Lower lobe of right lung (tissue), 2 donors: ENCODE measurements at regions not wholly inside any gene's neighbourhood (a gene's known extent, or its start where the extent isn't known, plus 50 kb on each side); places are given as distances from the start of the nearest gene placed in this dataset.
"Not testable (repeated sequence)": the region's sequence is repeated elsewhere in the genome, so short reads cannot be mapped to it uniquely, and the experiment has no call there.

Experiments
- ATAC-seq, 2 donors: fragments of 200-7000 bp; cut with Tn5 transposase; one replicate each; pipeline ENCODE4 v1.9.1; 2020 to 2022; ENCODE audit warnings: mild to moderate bottlenecking in 2 of 2, moderate library complexity in 2 of 2
- DNase-seq: peaks from one replicate; pipeline ENCODE4 v3.0.0-alpha.2; 2020
- H3K27ac ChIP-seq: fragments of 200-600 bp; one replicate; pipeline ENCODE4 v1.8.0; 2022
- H3K27me3 ChIP-seq: fragments of 200-600 bp; one replicate; pipeline ENCODE4 v1.8.0; 2022; ENCODE audit warnings: low read depth
- H3K36me3 ChIP-seq: fragments of 200-600 bp; one replicate; pipeline ENCODE4 v1.8.0; 2022; ENCODE audit warnings: mild to moderate bottlenecking
- H3K4me1 ChIP-seq: fragments of 200-600 bp; one replicate; pipeline ENCODE4 v1.8.0; 2022
- H3K4me3 ChIP-seq: fragments of 200-600 bp; one replicate; pipeline ENCODE4 v1.8.0; 2022; ENCODE audit warnings: mild to moderate bottlenecking
- H3K9me3 ChIP-seq: fragments of 200-600 bp; one replicate; pipeline ENCODE4 v1.8.0; 2022
- CTCF ChIP-seq: fragments of 200-600 bp; IDR thresholded peaks from one replicate; pipeline ENCODE4 v1.8.0; 2022; ENCODE audit warnings: antibody characterized with exemption, mild to moderate bottlenecking
- intact Hi-C: fragments of 100-400 bp; cut with DNase I; formaldehyde crosslinking; loops from one replicate; pipeline ENCODE4 v1.11.0; 2022
- donor health status: DM: no; HTN: yes; CAD: no; lungs with severe emphysema.

GRCh38 chr9:129548571-129549135 is 72.2 kb downstream of the C9orf50 start:
- Histone ChIP-seq H3K27ac (peak overlapping the region; percentile 79), H3K4me1 (peaks cover 23% of the 10 kb centered on the region), H3K4me3 (no peak overlapping the region), H3K27me3 (peaks cover 18% of the 10 kb centered on the region), H3K36me3 (no peaks in the 10 kb centered on the region), H3K9me3 (no peaks in the 10 kb centered on the region)
- DNase-seq (no peak), ATAC-seq (no peak)
- TF ChIP-seq CTCF, result no peak
- intact Hi-C loops, result no loop called here

GRCh38 chr9:129547869-129548570 is 72.9 kb downstream of the C9orf50 start:
- Histone ChIP-seq H3K9me3 (no peaks in the 10 kb centered on the region), H3K27me3 (peaks cover 18% of the 10 kb centered on the region), H3K27ac (peak overlapping the region; percentile 79), H3K36me3 (no peaks in the 10 kb centered on the region), H3K4me1 (peaks cover 23% of the 10 kb centered on the region), H3K4me3 (no peak overlapping the region)
- no peak for TF ChIP-seq CTCF
- DNase-seq (no peak), ATAC-seq (no peak)
- intact Hi-C loops, result no loop called here

- Histone ChIP-seq H3K36me3 (no peaks in the 10 kb centered on the region), H3K27ac (no peak overlapping the region), H3K27me3 (peaks cover 18% of the 10 kb centered on the region), H3K9me3 (no peaks in the 10 kb centered on the region), H3K4me3 (no peak overlapping the region), H3K4me1 (peaks cover 23% of the 10 kb centered on the region)
- no peak for TF ChIP-seq CTCF
- intact Hi-C loops, result no loop called here
- no peak for ATAC-seq
- DNase-seq, result no peak
These were observed 73.8 kb downstream of the C9orf50 start for GRCh38 chr9:129547063-129547462.

- ATAC-seq, DNase-seq, intact Hi-C loops: not testable (repeated sequence)
These were observed 75.0 kb downstream of the C9orf50 start for GRCh38 chr9:129545876-129546275.

GRCh38 chr9:129544761-129545160 is 76.1 kb downstream of the C9orf50 start:
- Histone ChIP-seq H3K36me3 (no peaks in the 10 kb centered on the region), H3K4me1 (peaks cover 14% of the 10 kb centered on the region), H3K27ac (no peak overlapping the region), H3K9me3 (no peaks in the 10 kb centered on the region), H3K27me3 (peaks cover 7% of the 10 kb centered on the region), H3K4me3 (no peak overlapping the region)
- DNase-seq (no peak), ATAC-seq (no peak)
- intact Hi-C loops, result no loop called here
- no peak for TF ChIP-seq CTCF

More at GRCh38 chr9:129545876-129546275, 75.0 kb downstream of the C9orf50 start:
- Histone ChIP-seq H3K27me3 (peaks cover 16% of the 10 kb centered on the region), H3K4me1 (peaks cover 23% of the 10 kb centered on the region)
- H3K4me3 ChIP-seq, H3K27ac ChIP-seq, H3K36me3 ChIP-seq, H3K9me3 ChIP-seq: not testable (repeated sequence)

GRCh38 chr9:129542741-129543140 is 78.2 kb downstream of the C9orf50 start:
- intact Hi-C loops, result no loop called here
- TF ChIP-seq CTCF, result no peak
- H3K27ac ChIP-seq, result no peak overlapping the region
- no peak for DNase-seq
- no peaks in the 10 kb centered on the region for H3K9me3 ChIP-seq
- no peak for ATAC-seq
- no peaks in the 10 kb centered on the region for H3K36me3 ChIP-seq
- no peaks in the 10 kb centered on the region for H3K4me1 ChIP-seq
- H3K4me3 ChIP-seq, result no peak overlapping the region
- H3K27me3 ChIP-seq, result no peaks in the 10 kb centered on the region
